ENCODE measurements at regions not wholly inside any gene's neighbourhood (a gene's known extent, or its start where the extent isn't known, plus 50 kb on each side); places are given as distances from the start of the nearest gene placed in this dataset.

GRCh38 chr1:235004840-235005391, 123.7 kb downstream of the TOMM20 start:
- TF ChIP-seq CTCF (IDR thresholded peaks at IDR 0.05) = no peak
- no peak for TF ChIP-seq POLR2A (IDR thresholded peaks at IDR 0.05)

Data from uterus (tissue), 2 donors.